WTC11 (cell line): ENCODE measurements at regions not wholly inside any gene's neighbourhood (a gene's known extent, or its start where the extent isn't known, plus 50 kb on each side); places are given as distances from the start of the nearest gene placed in this dataset.

Source experiments
- ATAC-seq: fragments of 200-7000 bp; cut with Tn5 transposase; 2 replicates; pipeline ENCODE4 v1.10.0; 2021; ENCODE audit warnings: mild to moderate bottlenecking, moderate library complexity
- CTCF ChIA-PET: fragments of 300-600 bp; sonication (Branson Sonifier 250); formaldehyde crosslinking; loops from one replicate; lab custom pipeline; 2021; ENCODE audit warnings: antibody characterized with exemption; lab: Charles Lee
- POLR2A ChIA-PET: fragments of 350-600 bp; sonication (Branson Sonifier 250); formaldehyde crosslinking; loops from one replicate; lab custom pipeline; 2021; ENCODE audit warnings: antibody characterized with exemption; lab: Charles Lee
- DNase-seq: peaks from one replicate; pipeline ENCODE4 v3.0.0; 2021; ENCODE audit warnings: low spot score
- H3K27ac Mint-ChIP-seq: 2 replicates; pipeline ENCODE4 v1.8.0; 2021; ENCODE audit warnings: mixed read lengths
- H3K27me3 Mint-ChIP-seq: 2 replicates; pipeline ENCODE4 v1.8.0; 2021; ENCODE audit warnings: low read depth, mild to moderate bottlenecking, moderate library complexity, mixed read lengths
- H3K36me3 Mint-ChIP-seq: 2 replicates; pipeline ENCODE4 v1.8.0; 2021; ENCODE audit warnings: mixed read lengths
- H3K4me1 Mint-ChIP-seq: 2 replicates; pipeline ENCODE4 v1.8.0; 2022; ENCODE audit warnings: mixed read lengths
- H3K4me3 Mint-ChIP-seq: 2 replicates; pipeline ENCODE4 v1.8.0; 2021; ENCODE audit warnings: mild to moderate bottlenecking, moderate library complexity, mixed read lengths
- H3K9me3 Mint-ChIP-seq: 2 replicates; pipeline ENCODE4 v1.8.0; 2021; ENCODE audit warnings: mixed read lengths
- ARID4B ChIP-seq: sonication (generic); formaldehyde crosslinking; IDR thresholded peaks from 2 replicates; pipeline ENCODE4 v1.8.0; 2023; ENCODE audit warnings: missing genetic modification reagents, mild to moderate bottlenecking, borderline replicate concordance
- ATF2 ChIP-seq: sonication (generic); formaldehyde crosslinking; IDR thresholded peaks from 2 replicates; pipeline ENCODE4 v1.8.1; 2022; ENCODE audit warnings: low read depth, missing genetic modification reagents, borderline replicate concordance
- ATF3 ChIP-seq: sonication (generic); formaldehyde crosslinking; conservative IDR thresholded peaks from 2 replicates; pipeline ENCODE4 v1.8.1; 2022; ENCODE audit warnings: mild to moderate bottlenecking, missing genetic modification reagents
- CREM ChIP-seq: sonication (generic); formaldehyde crosslinking; IDR thresholded peaks from 2 replicates; pipeline ENCODE4 v1.8.1; 2022; ENCODE audit warnings: mild to moderate bottlenecking, missing genetic modification reagents, moderate library complexity
- ESRRA ChIP-seq: sonication (generic); formaldehyde crosslinking; IDR thresholded peaks from 2 replicates; pipeline ENCODE4 v1.8.1; 2022; ENCODE audit warnings: mild to moderate bottlenecking, missing genetic modification reagents, borderline replicate concordance
- MYBL2 ChIP-seq: sonication (generic); formaldehyde crosslinking; IDR thresholded peaks from 2 replicates; pipeline ENCODE4 v1.8.1; 2023; ENCODE audit warnings: mild to moderate bottlenecking, moderate library complexity, missing genetic modification reagents
- NFATC4 ChIP-seq: fragments of 250-450 bp; sonication (Bioruptor Pico); IDR thresholded peaks from 2 replicates; pipeline ENCODE4 v1.9.0; 2021; ENCODE audit warnings: mild to moderate bottlenecking
- NFE2L1 ChIP-seq: sonication (generic); formaldehyde crosslinking; IDR thresholded peaks from 2 replicates; pipeline ENCODE4 v1.8.1; 2023; ENCODE audit warnings: missing genetic modification reagents
- NR3C1 ChIP-seq: sonication (generic); formaldehyde crosslinking; conservative IDR thresholded peaks from 2 replicates; pipeline ENCODE4 v1.8.1; 2023; ENCODE audit warnings: low read depth, mild to moderate bottlenecking, missing genetic modification reagents
- OVOL2 ChIP-seq: fragments of 250-450 bp; sonication (Bioruptor Pico); IDR thresholded peaks from 2 replicates; pipeline ENCODE4 v1.9.0; 2021; ENCODE audit warnings: mild to moderate bottlenecking, borderline replicate concordance
- PRRX2 ChIP-seq: fragments of 250-450 bp; sonication (Bioruptor Pico); IDR thresholded peaks from 2 replicates; pipeline ENCODE4 v1.8.0; 2021; ENCODE audit warnings: mild to moderate bottlenecking
- SMAD3 ChIP-seq: sonication (generic); formaldehyde crosslinking; IDR thresholded peaks from 2 replicates; pipeline ENCODE4 v1.8.0; 2022; ENCODE audit warnings: missing genetic modification reagents, mild to moderate bottlenecking, borderline replicate concordance
- TCF7 ChIP-seq: sonication (generic); formaldehyde crosslinking; IDR thresholded peaks from 2 replicates; pipeline ENCODE4 v1.8.0; 2022; ENCODE audit warnings: mild to moderate bottlenecking, low read depth, missing genetic modification reagents, moderate library complexity
- TEAD1 ChIP-seq: sonication (generic); formaldehyde crosslinking; IDR thresholded peaks from 2 replicates; pipeline ENCODE4 v1.8.0; 2022; ENCODE audit warnings: mild to moderate bottlenecking, missing genetic modification reagents
- TEAD4 ChIP-seq: sonication (generic); formaldehyde crosslinking; IDR thresholded peaks from 2 replicates; pipeline ENCODE4 v1.8.0; 2022; ENCODE audit warnings: mild to moderate bottlenecking, missing genetic modification reagents
- USF2 ChIP-seq: sonication (generic); formaldehyde crosslinking; IDR thresholded peaks from 2 replicates; pipeline ENCODE4 v1.8.1; 2023; ENCODE audit warnings: mild to moderate bottlenecking, missing genetic modification reagents, moderate library complexity
- ZBTB21 ChIP-seq: sonication (generic); formaldehyde crosslinking; IDR thresholded peaks from 2 replicates; pipeline ENCODE4 v1.8.1; 2023; ENCODE audit warnings: mild to moderate bottlenecking, missing genetic modification reagents, borderline replicate concordance
- ZNF121 ChIP-seq: sonication (generic); formaldehyde crosslinking; IDR thresholded peaks from 2 replicates; pipeline ENCODE4 v1.8.0; 2023; ENCODE audit warnings: missing genetic modification reagents
- ZNF317 ChIP-seq: sonication (generic); formaldehyde crosslinking; IDR thresholded peaks from 2 replicates; pipeline ENCODE4 v1.8.1; 2023; ENCODE audit warnings: low read depth, mild to moderate bottlenecking, moderate library complexity, missing genetic modification reagents, borderline replicate concordance
- ZNF512 ChIP-seq: sonication (generic); formaldehyde crosslinking; IDR thresholded peaks from 2 replicates; pipeline ENCODE4 v1.8.1; 2022; ENCODE audit warnings: missing genetic modification reagents, borderline replicate concordance

GRCh38 chr22:48981371-48982061 is 846.2 kb downstream of the BRD1 start:
- DNase-seq = no peak
- Mint-ChIP-seq H3K9me3 (peaks cover 18% of the 10 kb centered on the region), H3K4me3 (no peak overlapping the region), H3K27ac (no peak overlapping the region), H3K36me3 (peaks cover 7% of the 10 kb centered on the region), H3K27me3 (peaks cover 4% of the 10 kb centered on the region; the same call in 1 of the 2 replicates), H3K4me1 (no peaks in the 10 kb centered on the region)
- ATAC-seq = no peak
- ChIA-PET CTCF (interaction anchor here (1.2 to 2.9 kb wide), 5 partner anchors 13 to 324 kb away, joined by 4 to 13 read pairs (median 5); no protein-coding TSS in a partner anchor), POLR2A (interaction anchor here (0.5 kb wide), 1 partner anchor 27 kb away, joined by 4 read pairs; no protein-coding TSS in a partner anchor)
- no peak for TF ChIP-seq ATF3 (CRISPR knock-in tag)
- TF ChIP-seq NFATC4 (CRISPR knock-in tag) = no peak
- TF ChIP-seq PRRX2 (CRISPR knock-in tag) = no peak

GRCh38 chr22:48980918-48981317 is 846.8 kb downstream of the BRD1 start:
- no peak overlapping the region for H3K4me3 Mint-ChIP-seq
- POLR2A ChIA-PET = no interaction called here
- H3K4me1 Mint-ChIP-seq = no peaks in the 10 kb centered on the region
- no peak for TF ChIP-seq ZNF512 (CRISPR knock-in tag)
- TF ChIP-seq TEAD1 = no peak
- no peak for TF ChIP-seq ARID4B (CRISPR knock-in tag)
- TF ChIP-seq ZBTB21 = no peak
- no peak for TF ChIP-seq NR3C1 (CRISPR knock-in tag)
- TF ChIP-seq ATF3 (CRISPR knock-in tag) = no peak
- no peak for TF ChIP-seq NFE2L1 (CRISPR knock-in tag)
- TF ChIP-seq SMAD3 (CRISPR knock-in tag) = no peak
- H3K36me3 Mint-ChIP-seq = peaks cover 7% of the 10 kb centered on the region
- no peak for ATAC-seq
- H3K27me3 Mint-ChIP-seq = peaks cover 4% of the 10 kb centered on the region; the same call in 1 of the 2 replicates
- no peak overlapping the region for H3K27ac Mint-ChIP-seq
- CTCF ChIA-PET = interaction anchor here (1.2 to 2.9 kb wide), 5 partner anchors 12 to 324 kb away, joined by 4 to 13 read pairs (median 5); no protein-coding TSS in a partner anchor
- DNase-seq = no peak
- H3K9me3 Mint-ChIP-seq = peaks cover 18% of the 10 kb centered on the region

GRCh38 chr22:48980409-48980808 is 847.3 kb downstream of the BRD1 start:
- Mint-ChIP-seq H3K4me1 (peaks cover 2% of the 10 kb centered on the region), H3K27me3 (peaks cover 4% of the 10 kb centered on the region; the same call in 1 of the 2 replicates), H3K27ac (no peak overlapping the region), H3K36me3 (peaks cover 7% of the 10 kb centered on the region), H3K9me3 (peaks cover 18% of the 10 kb centered on the region), H3K4me3 (no peak overlapping the region)
- DNase-seq (no peak), ATAC-seq (no peak)
- POLR2A ChIA-PET = no interaction called here
- CTCF ChIA-PET = interaction anchor here (1.6 to 2.9 kb wide), 3 partner anchors 66 to 324 kb away, joined by 4 to 13 read pairs (median 10); no protein-coding TSS in a partner anchor
- no peak for TF ChIP-seq TEAD4 (CRISPR knock-in tag)
- TF ChIP-seq ZNF317 = no peak
- no peak for TF ChIP-seq ZNF121 (CRISPR knock-in tag)
- no peak for TF ChIP-seq CREM (CRISPR knock-in tag)
- TF ChIP-seq OVOL2 (CRISPR knock-in tag) = no peak
- no peak for TF ChIP-seq ZNF512 (CRISPR knock-in tag)
- TF ChIP-seq USF2 (CRISPR knock-in tag) = no peak
- no peak for TF ChIP-seq ATF2 (CRISPR knock-in tag)
- no peak for TF ChIP-seq MYBL2
- no peak for TF ChIP-seq ESRRA
- TF ChIP-seq TCF7 (CRISPR knock-in tag) = no peak
